Activated naive CD4-positive, alpha-beta T cell treated with anti-CD3 and anti-CD28 coated beads, Interleukin-2, amount 50 U/mL, for 24 hours (primary cell): ENCODE measurements at regions not wholly inside any gene's neighbourhood (a gene's known extent, or its start where the extent isn't known, plus 50 kb on each side); places are given as distances from the start of the nearest gene placed in this dataset.

Experiments used
- H3K27ac Mint-ChIP-seq: one replicate; pipeline ENCODE4 v1.8.0; 2021; ENCODE audit warnings: mild to moderate bottlenecking, mixed read lengths
- H3K27me3 Mint-ChIP-seq: one replicate; pipeline ENCODE4 v1.8.0; 2021; ENCODE audit warnings: mixed read lengths
- H3K36me3 Mint-ChIP-seq: one replicate; pipeline ENCODE4 v1.8.0; 2021; ENCODE audit warnings: mixed read lengths
- H3K4me1 Mint-ChIP-seq: one replicate; pipeline ENCODE4 v1.8.0; 2021; ENCODE audit warnings: mixed read lengths
- H3K4me3 Mint-ChIP-seq: one replicate; pipeline ENCODE4 v1.8.0; 2021; ENCODE audit warnings: mild to moderate bottlenecking, mixed read lengths
- H3K9me3 Mint-ChIP-seq: one replicate; pipeline ENCODE4 v1.8.0; 2021; ENCODE audit warnings: mixed read lengths

DNA sequence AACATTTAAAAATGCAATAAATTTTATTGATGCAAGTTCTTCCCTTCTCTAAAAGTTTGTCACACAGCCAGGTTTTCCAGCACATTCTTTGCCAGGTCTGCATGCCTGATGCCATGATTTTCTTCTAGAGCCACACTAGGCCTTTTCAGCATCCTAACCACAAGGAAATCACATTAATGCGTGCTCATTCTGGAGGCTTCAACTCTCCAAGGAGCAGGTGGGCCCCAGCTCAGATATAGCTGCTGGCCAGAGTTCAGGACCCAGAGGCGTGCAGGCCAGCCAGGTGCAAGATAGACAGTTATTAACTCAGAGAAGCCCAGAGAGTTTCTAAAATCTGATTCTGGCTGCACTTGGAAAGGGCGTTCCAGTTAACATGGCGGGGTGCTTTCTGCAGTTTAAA lies 124.5 kb upstream of the MAF start:
- Mint-ChIP-seq H3K4me1 (no peaks in the 10 kb centered on the region), H3K9me3 (peaks cover 5% of the 10 kb centered on the region), H3K27ac (no peak overlapping the region), H3K36me3 (no peaks in the 10 kb centered on the region), H3K27me3 (no peaks in the 10 kb centered on the region), H3K4me3 (no peak overlapping the region)

DNA sequence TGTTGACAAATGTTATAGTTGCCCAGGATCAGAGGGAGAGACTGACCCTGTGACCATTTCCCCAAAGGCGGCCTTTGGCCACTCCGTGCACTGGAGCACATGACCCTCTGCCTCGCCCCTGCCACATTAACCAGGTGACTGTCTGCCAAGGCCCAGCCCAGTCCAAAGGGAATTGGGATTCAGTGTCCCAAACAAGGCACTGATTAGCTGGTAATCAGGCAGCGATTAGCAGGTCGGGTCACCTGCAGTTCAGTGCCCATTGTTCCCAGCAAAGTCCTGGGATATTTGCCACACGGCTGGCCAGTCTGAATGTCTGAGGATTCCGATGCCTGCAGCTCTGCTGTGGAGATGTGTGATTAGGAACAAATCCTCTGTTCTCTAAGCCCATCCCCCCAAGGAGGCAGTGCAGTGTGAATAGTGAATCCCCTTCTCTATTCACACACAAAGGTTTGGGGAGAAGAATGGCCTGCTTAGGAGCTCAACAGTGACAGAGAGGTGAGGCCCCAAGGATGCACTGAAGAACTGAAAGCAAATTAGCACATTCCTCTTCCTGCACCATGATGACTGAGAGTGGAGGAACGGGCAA lies 123.1 kb upstream of the MAF start:
- peaks cover 1% of the 10 kb centered on the region for H3K27me3 Mint-ChIP-seq
- H3K27ac Mint-ChIP-seq = no peak overlapping the region
- no peaks in the 10 kb centered on the region for H3K4me1 Mint-ChIP-seq
- no peak overlapping the region for H3K4me3 Mint-ChIP-seq
- H3K9me3 Mint-ChIP-seq = peaks cover 5% of the 10 kb centered on the region
- H3K36me3 Mint-ChIP-seq = no peaks in the 10 kb centered on the region

DNA sequence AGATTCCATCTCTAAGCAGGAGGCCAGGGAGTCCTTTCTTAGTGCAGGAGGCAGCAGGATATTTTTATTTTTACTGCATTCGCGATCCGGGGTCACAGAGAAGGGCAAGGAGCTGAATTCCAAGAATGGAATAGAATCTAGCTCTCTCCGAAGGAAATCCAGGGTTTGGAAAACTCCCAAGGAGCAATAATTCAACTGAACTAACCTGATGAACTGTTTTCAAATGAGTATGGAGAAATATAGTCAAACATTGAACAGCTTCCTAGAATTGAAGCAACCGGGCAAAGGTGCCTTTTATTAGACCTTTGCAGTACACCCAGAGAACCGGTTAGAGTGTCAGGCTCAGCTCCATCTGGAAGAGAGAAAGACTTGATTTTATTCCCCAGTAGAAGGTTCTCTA lies 120.7 kb upstream of the MAF start:
- Mint-ChIP-seq H3K4me3 (no peak overlapping the region), H3K27me3 (peaks cover 1% of the 10 kb centered on the region), H3K36me3 (no peaks in the 10 kb centered on the region), H3K27ac (no peak overlapping the region), H3K4me1 (no peaks in the 10 kb centered on the region), H3K9me3 (peaks cover 5% of the 10 kb centered on the region)

DNA sequence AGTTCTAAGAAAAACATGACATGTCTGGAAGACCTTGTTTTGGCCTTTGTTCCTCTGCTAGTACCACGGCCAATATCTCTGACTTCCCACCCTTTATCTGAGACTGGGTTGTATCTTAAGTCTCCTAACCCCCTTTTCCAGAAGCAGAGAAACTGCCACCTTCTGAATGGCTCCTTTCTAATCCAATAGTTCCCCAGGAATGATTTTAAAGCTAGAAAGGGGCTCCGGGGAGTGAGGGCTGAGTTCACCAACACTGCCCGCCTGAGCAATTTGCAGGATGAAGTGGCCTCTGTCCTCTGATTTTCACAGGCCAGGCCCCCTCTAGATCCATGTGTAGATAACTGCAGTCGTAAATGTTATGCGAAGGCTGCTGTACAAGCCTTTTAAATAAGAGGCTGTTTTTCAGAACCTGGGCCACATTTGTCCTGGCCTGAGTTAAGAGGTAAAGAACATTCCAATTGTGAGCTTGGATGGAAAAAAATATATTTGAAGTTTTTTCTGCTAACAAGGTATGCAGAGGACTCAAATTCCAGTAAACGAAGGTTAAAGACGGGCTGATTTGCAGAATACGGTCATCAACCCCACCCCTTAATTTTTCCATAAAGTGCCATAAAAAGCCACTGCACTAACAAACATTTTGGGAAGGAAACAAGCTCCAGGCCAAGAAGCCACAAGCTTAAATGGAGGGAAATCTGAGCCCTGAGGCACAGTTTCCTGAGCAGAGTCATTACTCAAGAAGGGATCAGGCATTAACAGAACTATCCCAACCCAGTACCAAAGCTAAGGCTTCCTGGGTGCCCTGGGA lies 117.0 kb upstream of the MAF start:
- Mint-ChIP-seq H3K9me3 (peaks cover 5% of the 10 kb centered on the region), H3K27me3 (peaks cover 3% of the 10 kb centered on the region), H3K4me1 (no peaks in the 10 kb centered on the region), H3K4me3 (no peak overlapping the region), H3K27ac (no peak overlapping the region), H3K36me3 (no peaks in the 10 kb centered on the region)

DNA sequence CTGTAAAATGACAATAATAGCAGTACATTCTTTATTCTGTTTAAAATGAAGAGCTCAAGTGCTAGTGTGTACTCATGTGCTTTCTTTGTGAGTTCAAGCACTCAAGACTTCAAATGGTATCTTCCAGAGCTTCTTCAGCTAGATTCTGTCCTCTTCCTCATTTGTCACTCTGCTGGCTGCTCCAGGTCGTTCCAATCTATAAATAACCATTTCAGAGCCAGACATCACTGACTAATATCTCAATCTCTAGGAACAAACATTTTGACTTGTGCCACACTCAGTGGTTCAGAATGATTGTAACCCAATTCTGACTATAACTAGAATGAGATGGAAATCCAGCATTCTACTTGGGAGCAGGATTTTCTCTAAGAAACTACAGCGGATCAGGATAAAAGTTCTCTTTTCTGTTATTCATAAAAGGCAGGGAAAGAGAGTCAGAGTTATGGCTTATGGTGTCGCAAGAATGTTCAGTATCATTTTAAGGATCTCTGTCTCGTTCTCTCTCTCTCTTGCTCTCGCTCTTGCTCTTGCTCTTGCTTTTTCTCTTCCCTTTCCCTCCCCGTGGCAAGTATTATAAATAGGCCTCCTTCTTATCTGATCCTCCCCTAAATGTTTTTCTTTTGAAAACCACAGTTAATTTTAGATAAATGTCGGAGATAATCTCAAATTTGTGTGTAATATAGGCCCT lies 116.3 kb upstream of the MAF start:
- H3K36me3 Mint-ChIP-seq = no peaks in the 10 kb centered on the region
- H3K27ac Mint-ChIP-seq = no peak overlapping the region
- no peak overlapping the region for H3K4me3 Mint-ChIP-seq
- H3K9me3 Mint-ChIP-seq = no peaks in the 10 kb centered on the region
- H3K4me1 Mint-ChIP-seq = no peaks in the 10 kb centered on the region
- peaks cover 5% of the 10 kb centered on the region for H3K27me3 Mint-ChIP-seq

DNA sequence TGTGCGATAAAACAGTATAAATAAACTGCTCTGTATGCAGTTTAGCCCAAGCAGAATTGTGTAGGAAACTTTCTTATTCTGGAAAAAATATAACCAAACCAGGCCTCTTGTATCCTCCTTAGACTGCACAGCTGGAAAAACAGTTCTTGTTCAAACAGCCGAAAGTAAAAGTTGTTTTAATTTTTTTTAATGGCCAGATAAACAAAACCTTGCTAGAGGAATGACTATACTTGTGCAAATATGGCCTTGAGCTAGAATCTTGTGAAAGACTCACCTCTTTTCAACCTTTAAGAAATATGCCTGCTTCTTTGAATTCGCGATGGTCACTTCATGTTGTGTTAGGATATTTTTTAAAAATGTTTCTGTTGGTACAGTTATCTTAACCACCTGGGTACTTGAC lies 114.5 kb upstream of the MAF start:
- H3K4me1 Mint-ChIP-seq = no peaks in the 10 kb centered on the region
- H3K36me3 Mint-ChIP-seq = no peaks in the 10 kb centered on the region
- H3K27me3 Mint-ChIP-seq = peaks cover 5% of the 10 kb centered on the region
- H3K9me3 Mint-ChIP-seq = no peaks in the 10 kb centered on the region
- H3K27ac Mint-ChIP-seq = no peak overlapping the region
- H3K4me3 Mint-ChIP-seq = no peak overlapping the region

DNA sequence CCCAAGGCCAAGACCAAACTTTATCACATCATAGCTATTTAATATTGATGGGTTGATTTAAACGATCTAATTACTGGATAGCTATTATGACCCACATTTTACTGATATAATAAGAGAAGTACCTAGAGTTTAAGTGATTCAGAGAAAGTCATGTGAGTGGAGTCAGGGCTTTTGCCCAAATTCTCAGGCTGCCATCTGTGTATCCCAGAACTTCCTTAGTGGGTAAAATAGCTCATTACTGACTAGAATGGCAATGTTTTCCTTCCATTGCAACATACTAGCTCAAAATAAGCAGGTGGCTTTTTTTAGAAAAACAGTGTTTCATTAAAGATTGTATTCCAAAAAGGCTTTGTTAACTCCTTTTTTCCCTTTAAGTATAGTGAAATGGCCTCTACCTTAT lies 113.9 kb upstream of the MAF start:
- H3K9me3 Mint-ChIP-seq = no peaks in the 10 kb centered on the region
- no peaks in the 10 kb centered on the region for H3K36me3 Mint-ChIP-seq
- no peaks in the 10 kb centered on the region for H3K4me1 Mint-ChIP-seq
- H3K27me3 Mint-ChIP-seq = peaks cover 5% of the 10 kb centered on the region
- H3K4me3 Mint-ChIP-seq = no peak overlapping the region
- H3K27ac Mint-ChIP-seq = no peak overlapping the region

DNA sequence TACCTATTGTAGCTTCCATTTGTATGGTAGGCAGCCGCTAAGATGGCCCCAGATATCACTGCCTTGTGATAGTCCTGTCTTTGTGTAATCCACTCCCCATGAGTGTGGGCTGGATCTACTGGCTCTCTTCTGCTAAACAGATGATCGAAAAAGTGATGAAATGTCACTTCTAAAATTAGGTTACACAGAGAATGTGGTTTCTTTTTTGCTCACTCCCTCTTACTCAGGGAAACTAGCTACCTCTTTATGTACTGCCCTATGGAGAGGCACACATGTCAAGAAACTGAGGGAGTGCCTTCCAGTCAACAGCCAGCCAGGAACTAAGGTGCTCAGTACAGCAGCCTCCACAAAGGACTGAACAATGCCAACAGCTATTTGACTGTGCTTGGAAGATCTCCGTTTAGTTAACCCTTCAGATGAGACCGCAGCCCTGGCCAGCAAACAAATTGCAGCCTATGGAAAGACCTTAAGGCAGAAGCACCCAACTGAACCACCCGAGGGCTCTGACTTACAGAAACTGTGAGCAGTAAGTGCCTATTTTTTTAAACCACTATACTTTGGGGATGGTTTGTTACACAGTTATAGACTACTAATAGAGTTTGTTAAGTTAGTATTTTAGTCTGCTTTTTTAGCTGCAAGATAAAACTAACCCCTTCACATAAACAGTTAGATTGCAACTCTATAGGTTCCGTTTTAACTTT lies 113.2 kb upstream of the MAF start:
- H3K4me1 Mint-ChIP-seq = no peaks in the 10 kb centered on the region
- H3K27ac Mint-ChIP-seq = no peak overlapping the region
- H3K4me3 Mint-ChIP-seq = no peak overlapping the region
- H3K27me3 Mint-ChIP-seq = peaks cover 4% of the 10 kb centered on the region
- no peaks in the 10 kb centered on the region for H3K36me3 Mint-ChIP-seq
- no peaks in the 10 kb centered on the region for H3K9me3 Mint-ChIP-seq

DNA sequence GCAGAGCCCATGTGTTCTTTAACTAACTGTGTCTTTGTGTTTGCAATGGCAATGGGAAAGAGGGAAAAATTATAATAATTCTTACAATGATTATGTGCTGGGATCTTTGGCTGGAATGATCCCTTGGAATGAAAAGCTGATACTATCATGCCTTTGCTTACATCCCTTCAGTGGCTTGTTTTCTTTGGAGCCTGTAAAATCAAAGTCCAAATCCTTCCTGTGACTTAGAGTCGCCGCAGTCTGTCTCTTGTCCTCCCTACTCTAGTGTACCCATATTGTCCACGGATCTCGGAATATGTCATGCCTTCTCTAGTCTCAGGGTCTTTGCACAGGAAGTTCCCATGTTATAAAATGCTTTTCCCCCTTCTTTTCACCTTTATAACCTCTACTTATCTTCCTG lies 111.7 kb upstream of the MAF start:
- Mint-ChIP-seq H3K9me3 (no peaks in the 10 kb centered on the region), H3K27ac (no peak overlapping the region), H3K4me1 (no peaks in the 10 kb centered on the region), H3K4me3 (no peak overlapping the region), H3K27me3 (peaks cover 4% of the 10 kb centered on the region), H3K36me3 (no peaks in the 10 kb centered on the region)

DNA sequence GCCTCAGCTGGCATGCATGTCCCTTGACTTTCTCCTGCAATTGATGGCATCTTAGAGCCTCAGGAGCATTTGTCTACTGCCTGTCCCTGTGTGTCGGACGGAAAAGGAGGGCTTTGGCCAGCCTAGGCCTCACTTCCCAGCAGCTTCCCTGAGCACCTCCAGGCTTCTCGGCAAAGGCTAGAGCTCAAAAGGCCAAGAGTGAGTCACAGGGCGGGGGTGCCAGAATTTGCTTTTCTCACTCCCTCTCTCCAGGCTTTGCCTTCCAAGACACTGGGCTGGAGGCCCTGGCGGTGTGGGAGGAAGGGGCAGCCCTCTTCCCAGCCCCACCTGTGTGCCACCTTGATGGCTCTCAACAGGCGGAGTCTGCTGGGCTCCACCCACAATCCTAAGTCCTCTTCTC lies 107.3 kb upstream of the MAF start:
- no peaks in the 10 kb centered on the region for H3K4me1 Mint-ChIP-seq
- H3K9me3 Mint-ChIP-seq = no peaks in the 10 kb centered on the region
- no peaks in the 10 kb centered on the region for H3K36me3 Mint-ChIP-seq
- H3K27me3 Mint-ChIP-seq = peaks cover 3% of the 10 kb centered on the region
- no peak overlapping the region for H3K27ac Mint-ChIP-seq
- no peak overlapping the region for H3K4me3 Mint-ChIP-seq

DNA sequence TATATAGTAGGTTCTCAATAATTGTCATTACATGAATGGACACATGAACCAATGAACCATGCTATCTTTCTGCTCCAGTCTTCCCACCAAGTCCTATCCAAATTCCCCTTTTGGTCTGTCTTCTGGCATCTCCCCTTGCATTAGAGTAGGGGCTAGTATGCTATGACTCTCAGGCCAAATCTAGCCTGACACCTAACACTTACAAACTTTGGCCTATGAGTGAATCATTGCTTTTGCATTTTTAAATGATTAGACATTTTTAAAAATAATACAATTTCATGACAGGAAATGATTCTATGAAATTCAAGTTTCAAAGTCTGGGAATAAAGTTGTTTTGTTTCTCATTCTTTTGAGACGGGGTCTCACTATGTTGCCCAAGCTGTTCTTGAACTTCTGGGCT lies 102.5 kb upstream of the MAF start:
- H3K4me3 Mint-ChIP-seq = no peak overlapping the region
- H3K9me3 Mint-ChIP-seq = no peaks in the 10 kb centered on the region
- H3K27me3 Mint-ChIP-seq = peaks cover 1% of the 10 kb centered on the region
- no peaks in the 10 kb centered on the region for H3K36me3 Mint-ChIP-seq
- H3K27ac Mint-ChIP-seq = no peak overlapping the region
- H3K4me1 Mint-ChIP-seq = no peaks in the 10 kb centered on the region

DNA sequence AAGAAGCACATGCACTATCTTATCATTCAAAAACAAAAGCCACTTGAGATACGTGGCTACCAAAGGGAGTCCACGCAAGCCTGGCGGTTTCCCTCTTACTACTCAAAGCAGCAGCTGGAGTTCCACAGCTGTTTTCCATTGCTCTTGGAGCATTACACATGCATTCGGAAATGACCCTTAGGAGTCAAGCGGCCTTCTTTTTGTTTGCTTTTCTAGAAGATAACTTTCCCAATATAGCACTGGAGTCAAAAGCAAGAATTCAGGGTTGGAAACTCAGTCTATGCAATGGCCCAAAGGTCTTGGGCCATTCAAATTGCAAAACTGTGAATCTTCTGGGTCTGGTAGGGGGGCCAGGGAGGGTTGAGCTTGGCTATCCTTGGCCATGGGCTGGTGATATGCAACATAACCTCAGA lies 97.8 kb upstream of the MAF start:
- peaks cover 3% of the 10 kb centered on the region for H3K27me3 Mint-ChIP-seq
- H3K4me3 Mint-ChIP-seq = no peak overlapping the region
- H3K36me3 Mint-ChIP-seq = peaks cover 1% of the 10 kb centered on the region
- peaks cover 4% of the 10 kb centered on the region for H3K4me1 Mint-ChIP-seq
- peaks cover 11% of the 10 kb centered on the region for H3K9me3 Mint-ChIP-seq
- no peak overlapping the region for H3K27ac Mint-ChIP-seq

DNA sequence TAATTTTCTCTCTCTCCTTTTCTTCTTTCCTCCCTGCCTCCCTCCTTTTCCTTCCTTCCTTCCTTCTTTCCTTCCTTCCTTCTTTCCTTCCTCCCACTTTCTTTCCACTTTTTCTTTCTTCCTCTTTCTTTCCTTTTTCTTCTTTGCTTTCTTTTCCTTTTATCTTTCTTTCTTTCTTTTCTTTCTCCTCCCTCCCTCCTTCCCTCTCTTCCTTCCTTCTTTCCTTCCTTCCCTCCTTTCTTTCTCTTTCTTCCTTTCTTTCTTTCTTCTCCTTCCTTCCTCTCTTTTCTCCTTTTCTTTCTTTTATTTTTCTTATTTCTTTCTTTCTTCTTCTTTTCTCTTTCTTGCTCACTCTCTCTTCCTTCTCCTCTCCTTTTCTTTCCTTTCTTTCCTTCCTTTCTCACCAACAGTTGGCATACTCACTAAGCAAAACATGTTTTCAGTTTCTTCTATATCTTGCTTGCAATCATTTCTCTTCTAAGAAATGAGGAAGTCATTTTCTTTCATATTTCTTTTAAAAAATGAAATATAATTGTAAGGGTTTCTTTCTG lies 97.1 kb upstream of the MAF start:
- peaks cover 13% of the 10 kb centered on the region for H3K9me3 Mint-ChIP-seq
- H3K36me3 Mint-ChIP-seq = peaks cover 1% of the 10 kb centered on the region
- peaks cover 3% of the 10 kb centered on the region for H3K27me3 Mint-ChIP-seq
- H3K4me3 Mint-ChIP-seq = no peak overlapping the region
- no peak overlapping the region for H3K27ac Mint-ChIP-seq
- H3K4me1 Mint-ChIP-seq = peaks cover 4% of the 10 kb centered on the region

DNA sequence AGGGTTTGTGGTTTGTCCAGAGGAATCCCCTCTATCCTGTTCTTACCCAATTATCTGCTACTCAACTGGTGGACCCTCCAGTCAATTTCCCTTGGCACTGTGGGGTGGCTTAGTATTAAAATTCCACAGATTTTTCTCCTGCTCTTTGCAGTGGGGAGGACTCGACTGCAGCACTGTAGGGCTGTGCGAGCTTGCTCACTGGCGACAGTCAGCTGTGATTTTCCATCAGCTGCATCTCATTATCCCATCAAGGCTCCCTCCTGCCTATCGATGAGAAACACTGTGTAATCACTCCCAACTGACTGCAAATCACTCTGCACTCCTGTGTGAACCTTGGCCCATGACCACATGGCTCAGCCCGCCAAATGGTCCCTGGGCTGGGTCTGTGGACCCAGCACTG lies 90.5 kb upstream of the MAF start:
- Mint-ChIP-seq H3K4me1 (no peaks in the 10 kb centered on the region), H3K27me3 (peaks cover 8% of the 10 kb centered on the region), H3K36me3 (peaks cover 1% of the 10 kb centered on the region), H3K4me3 (no peak overlapping the region), H3K9me3 (peaks cover 13% of the 10 kb centered on the region), H3K27ac (no peak overlapping the region)

DNA sequence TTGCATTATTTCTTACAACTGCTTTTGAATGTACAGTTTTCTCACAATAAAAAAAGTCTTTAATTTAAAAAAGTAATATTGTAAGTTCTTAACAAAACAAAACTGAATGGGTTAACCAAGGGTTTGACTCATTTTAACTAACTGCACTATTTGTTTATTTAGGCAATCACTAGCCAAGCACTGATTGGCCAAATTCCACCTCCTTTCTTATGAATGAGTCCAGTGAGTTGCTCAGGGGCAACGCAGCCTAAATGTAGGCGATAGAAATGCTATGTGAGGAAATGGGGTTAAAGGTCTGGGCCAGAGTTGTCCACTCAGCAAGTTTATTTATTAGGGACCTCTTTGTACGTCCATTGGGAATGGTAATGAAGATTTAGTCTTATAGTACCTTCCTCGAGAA lies 89.6 kb upstream of the MAF start:
- H3K4me1 Mint-ChIP-seq = no peaks in the 10 kb centered on the region
- H3K4me3 Mint-ChIP-seq = no peak overlapping the region
- peaks cover 8% of the 10 kb centered on the region for H3K27me3 Mint-ChIP-seq
- H3K9me3 Mint-ChIP-seq = peaks cover 13% of the 10 kb centered on the region
- H3K27ac Mint-ChIP-seq = no peak overlapping the region
- peaks cover 1% of the 10 kb centered on the region for H3K36me3 Mint-ChIP-seq
